ENCODE measurements at regions not wholly inside any gene's neighbourhood (a gene's known extent, or its start where the extent isn't known, plus 50 kb on each side); places are given as distances from the start of the nearest gene placed in this dataset.

DNA sequence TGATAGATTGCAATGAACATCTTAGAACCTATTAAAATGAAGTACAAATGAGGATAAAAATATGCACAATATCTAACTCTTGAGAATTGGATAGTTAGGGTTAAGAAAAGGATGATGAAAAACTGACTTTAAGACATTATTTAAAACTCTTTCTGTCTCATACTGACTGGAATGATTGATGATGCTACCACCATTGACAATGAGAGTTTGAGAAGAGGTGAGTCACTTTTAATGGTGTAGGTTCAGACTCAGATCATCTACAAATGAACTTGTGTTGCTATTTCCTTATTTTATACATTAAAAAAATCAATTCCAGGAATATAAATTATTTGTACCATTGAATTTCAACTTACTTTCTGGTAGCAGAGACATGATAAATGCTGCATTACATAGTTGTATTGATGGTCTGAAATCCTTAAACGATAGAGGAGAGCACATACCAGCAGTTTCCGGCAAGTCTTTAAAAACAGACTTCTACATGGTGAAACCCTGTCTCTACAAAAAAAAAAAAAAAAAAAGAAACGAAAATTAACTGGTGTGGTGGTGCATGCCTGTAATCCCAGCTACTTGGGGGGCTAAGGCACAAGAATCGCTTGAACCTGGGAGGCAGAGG is 409.0 kb downstream of the OTOL1 start:
- H3K36me3 ChIP-seq (replicated peaks in 1 of 2; ENCODE audit: control insufficient read depth in 1 of 2, insufficient read depth in 2 of 2, low read length in 2 of 2): no peaks in the 10 kb centered on the region
- H3K27ac ChIP-seq (ENCODE audit: extremely low read length, insufficient read depth, low read length): no peak overlapping the region
- ChIA-PET POLR2A (no interaction called here), CTCF (ENCODE audit: low intra/inter-chr PET ratio, low total read pairs) (no interaction called here)
- H3K4me1 ChIP-seq (ENCODE audit: insufficient read depth, low read length): no peaks in the 10 kb centered on the region
- H3K9me3 ChIP-seq (ENCODE audit: low read length): no peaks in the 10 kb centered on the region
- H3K4me2 ChIP-seq (ENCODE audit: low read depth, low read length): no peak overlapping the region
- BruUV-seq (replicated peaks): no TSS peak
- no peaks in the 10 kb centered on the region for H3K79me2 ChIP-seq (ENCODE audit: insufficient read depth, low read length)
- no peak overlapping the region for H3K9ac ChIP-seq (ENCODE audit: insufficient read depth, low read depth, low read length)
- 28% methylated on average over 4 of the region's 4 CpGs for WGBS (ENCODE audit: low lambda C conversion rate)
- in situ Hi-C loops (cut with HindIII; ENCODE audit: extremely low pct_ligation_motif_present, low pct_unique_long_range_greater_than_20kb): no loop called here
- no peak overlapping the region for H2AFZ ChIP-seq (ENCODE audit: low read length)
- no peaks in the 10 kb centered on the region for H3K27me3 ChIP-seq (ENCODE audit: control insufficient read depth in 1 of 2, insufficient read depth in 2 of 2, low read length in 2 of 2)
- ATAC-seq (no peak), DNase-seq (ENCODE audit: low spot score) (no peak), FAIRE-seq (no peak)
- H3K4me3 ChIP-seq (replicated peaks in 1 of 3; ENCODE audit: insufficient read depth in 1 of 3, low read depth in 2 of 3, low read length in 3 of 3): no peak overlapping the region
- intact Hi-C loops (cut with micrococcal nuclease; ENCODE audit: unreplicated experiment): no loop called here
- no peaks in the 10 kb centered on the region for H4K20me1 ChIP-seq (ENCODE audit: insufficient read depth, low read length)
- no peak for TF ChIP-seq CREM (IDR thresholded peaks at IDR 0.05)
- no peak for TF ChIP-seq CREM (CRISPR knock-in tag; IDR thresholded peaks at IDR 0.05)
- TF ChIP-seq, protein P1, sequence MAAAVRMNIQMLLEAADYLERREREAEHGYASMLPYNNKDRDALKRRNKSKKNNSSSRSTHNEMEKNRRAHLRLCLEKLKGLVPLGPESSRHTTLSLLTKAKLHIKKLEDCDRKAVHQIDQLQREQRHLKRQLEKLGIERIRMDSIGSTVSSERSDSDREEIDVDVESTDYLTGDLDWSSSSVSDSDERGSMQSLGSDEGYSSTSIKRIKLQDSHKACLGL (CRISPR knock-in tag; IDR thresholded peaks at IDR 0.05): no peak
- TF ChIP-seq KLF6 (CRISPR knock-in tag; IDR thresholded peaks at IDR 0.05): no peak
- no peak for TF ChIP-seq ASH2L (IDR thresholded peaks at IDR 0.05; ENCODE audit: insufficient read length, low read depth, low read length)
- TF ChIP-seq, protein P2, sequence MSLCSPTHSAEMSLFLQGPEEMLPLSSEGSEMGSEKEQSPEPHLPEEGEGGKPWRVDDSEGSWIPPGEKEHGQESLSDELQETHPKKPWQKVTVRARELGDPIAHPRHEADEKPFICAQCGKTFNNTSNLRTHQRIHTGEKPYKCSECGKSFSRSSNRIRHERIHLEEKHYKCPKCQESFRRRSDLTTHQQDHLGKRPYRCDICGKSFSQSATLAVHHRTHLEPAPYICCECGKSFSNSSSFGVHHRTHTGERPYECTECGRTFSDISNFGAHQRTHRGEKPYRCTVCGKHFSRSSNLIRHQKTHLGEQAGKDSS (CRISPR knock-in tag; IDR thresholded peaks at IDR 0.05; ENCODE audit: borderline replicate concordance, low read depth): no peak

DNA sequence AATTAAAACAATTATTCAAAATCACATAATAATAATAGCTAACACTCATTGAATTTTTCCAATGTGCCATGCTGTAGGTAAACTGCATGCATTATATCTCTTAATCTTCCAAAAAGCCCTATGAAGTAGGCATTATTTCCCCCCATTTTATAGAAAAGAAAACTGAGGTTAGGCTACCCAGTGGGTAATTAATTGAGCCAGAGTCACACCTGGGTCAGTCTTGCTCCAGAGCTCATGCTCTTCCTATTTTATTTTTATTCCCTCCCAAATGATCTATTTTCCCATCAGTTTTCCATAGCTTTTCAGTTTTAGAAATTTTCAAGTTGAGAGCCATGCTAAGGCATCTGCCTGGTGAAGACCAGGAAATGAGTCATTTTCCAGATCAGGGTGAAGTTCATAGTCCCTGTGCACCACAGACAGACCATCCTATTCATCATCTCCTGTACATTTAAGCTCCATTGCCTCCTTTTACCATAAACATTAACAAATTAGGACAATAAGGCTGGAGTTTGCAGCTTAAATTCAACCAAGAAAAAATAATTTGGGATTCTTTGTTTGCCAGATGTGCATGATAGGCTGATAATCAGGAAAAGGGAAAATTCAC is 417.3 kb downstream of the OTOL1 start:
- DNase-seq (ENCODE audit: low spot score) (peak; percentile 59), FAIRE-seq (no peak), ATAC-seq (peak; percentile 96)
- Histone ChIP-seq H3K79me2 (ENCODE audit: insufficient read depth, low read length) (no peaks in the 10 kb centered on the region), H3K4me2 (ENCODE audit: low read depth, low read length) (peak overlapping the region; percentile 46), H4K20me1 (ENCODE audit: insufficient read depth, low read length) (no peaks in the 10 kb centered on the region), H3K9ac (ENCODE audit: insufficient read depth, low read depth, low read length) (no peak overlapping the region), H3K27ac (ENCODE audit: extremely low read length, insufficient read depth, low read length) (no peak overlapping the region), H3K36me3 (replicated peaks in 1 of 2; ENCODE audit: control insufficient read depth in 1 of 2, insufficient read depth in 2 of 2, low read length in 2 of 2) (no peaks in the 10 kb centered on the region), H3K9me3 (ENCODE audit: low read length) (no peaks in the 10 kb centered on the region), H3K4me1 (ENCODE audit: insufficient read depth, low read length) (peaks cover 25% of the 10 kb centered on the region), H2AFZ (ENCODE audit: low read length) (no peak overlapping the region), H3K27me3 (ENCODE audit: control insufficient read depth in 1 of 2, insufficient read depth in 2 of 2, low read length in 2 of 2) (no peaks in the 10 kb centered on the region), H3K4me3 (replicated peaks in 1 of 3; ENCODE audit: insufficient read depth in 1 of 3, low read depth in 2 of 3, low read length in 3 of 3) (peak overlapping the region in 1 of 3 experiments; percentile 21; a peak in 1 of 6 replicates)
- in situ Hi-C loops (cut with HindIII; ENCODE audit: extremely low pct_ligation_motif_present, low pct_unique_long_range_greater_than_20kb) (no loop called here), intact Hi-C loops (cut with micrococcal nuclease; ENCODE audit: unreplicated experiment) (loop anchor here (2.0 to 10.0 kb wide), 3 partner anchors 59 to 1577 kb away; no protein-coding TSS in a partner anchor)
- ChIA-PET POLR2A (no interaction called here), CTCF (ENCODE audit: low intra/inter-chr PET ratio, low total read pairs) (no interaction called here)
- BruUV-seq (replicated peaks): no TSS peak
- TF ChIP-seq HNF4A (CRISPR knock-in tag; IDR thresholded peaks at IDR 0.05) (0 out of 2 replicates have a peak, but pooled peaks have one; percentile 28), ZNF33A (CRISPR knock-in tag; IDR thresholded peaks at IDR 0.05; ENCODE audit: borderline replicate concordance) (peak; percentile 36; the same call in 1 of the 2 replicates), ATF1 (CRISPR knock-in tag; IDR thresholded peaks at IDR 0.05) (0 out of 2 replicates have a peak, but pooled peaks have one; percentile 29), ZNF644 (CRISPR knock-in tag; IDR thresholded peaks at IDR 0.05; ENCODE audit: low read depth) (peak; percentile 24; the same call in 1 of the 2 replicates), FOSL1 (CRISPR knock-in tag; IDR thresholded peaks at IDR 0.05; ENCODE audit: borderline replicate concordance) (peak; percentile 88), ZNF879 (CRISPR knock-in tag; IDR thresholded peaks at IDR 0.05) (no peak), GABPA (IDR thresholded peaks at IDR 0.05; ENCODE audit: low read depth, low read length) (no peak), GABPA (CRISPR knock-in tag; IDR thresholded peaks at IDR 0.05; ENCODE audit: low read depth) (0 out of 2 replicates have a peak, but pooled peaks have one; percentile 15), ASH2L (IDR thresholded peaks at IDR 0.05; ENCODE audit: insufficient read length, low read depth, low read length) (peak; percentile 24), MEIS1 (CRISPR knock-in tag; IDR thresholded peaks at IDR 0.05; ENCODE audit: borderline replicate concordance) (no peak), DPF2 (CRISPR knock-in tag; IDR thresholded peaks at IDR 0.05; ENCODE audit: borderline replicate concordance, low read depth) (peak; percentile 54; the same call in 1 of the 2 replicates)
- TF ChIP-seq, protein P3, sequence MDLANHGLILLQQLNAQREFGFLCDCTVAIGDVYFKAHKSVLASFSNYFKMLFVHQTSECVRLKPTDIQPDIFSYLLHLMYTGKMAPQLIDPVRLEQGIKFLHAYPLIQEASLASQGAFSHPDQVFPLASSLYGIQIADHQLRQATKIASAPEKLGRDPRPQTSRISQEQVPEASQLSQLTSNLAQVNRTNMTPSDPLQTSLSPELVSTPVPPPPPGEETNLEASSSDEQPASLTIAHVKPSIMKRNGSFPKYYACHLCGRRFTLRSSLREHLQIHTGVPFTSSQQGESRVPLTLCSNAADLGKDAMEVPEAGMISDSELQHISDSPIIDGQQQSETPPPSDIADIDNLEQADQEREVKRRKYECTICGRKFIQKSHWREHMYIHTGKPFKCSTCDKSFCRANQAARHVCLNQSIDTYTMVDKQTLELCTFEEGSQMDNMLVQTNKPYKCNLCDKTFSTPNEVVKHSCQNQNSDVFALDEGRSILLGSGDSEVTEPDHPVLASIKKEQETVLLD (CRISPR knock-in tag; IDR thresholded peaks at IDR 0.05; ENCODE audit: low read depth): no peak

Measured in HepG2 (cell line).